ENCODE measurements at regions not wholly inside any gene's neighbourhood (a gene's known extent, or its start where the extent isn't known, plus 50 kb on each side); places are given as distances from the start of the nearest gene placed in this dataset.
"Not testable (repeated sequence)": the region's sequence is repeated elsewhere in the genome, so short reads cannot be mapped to it uniquely, and the experiment has no call there.

DNA sequence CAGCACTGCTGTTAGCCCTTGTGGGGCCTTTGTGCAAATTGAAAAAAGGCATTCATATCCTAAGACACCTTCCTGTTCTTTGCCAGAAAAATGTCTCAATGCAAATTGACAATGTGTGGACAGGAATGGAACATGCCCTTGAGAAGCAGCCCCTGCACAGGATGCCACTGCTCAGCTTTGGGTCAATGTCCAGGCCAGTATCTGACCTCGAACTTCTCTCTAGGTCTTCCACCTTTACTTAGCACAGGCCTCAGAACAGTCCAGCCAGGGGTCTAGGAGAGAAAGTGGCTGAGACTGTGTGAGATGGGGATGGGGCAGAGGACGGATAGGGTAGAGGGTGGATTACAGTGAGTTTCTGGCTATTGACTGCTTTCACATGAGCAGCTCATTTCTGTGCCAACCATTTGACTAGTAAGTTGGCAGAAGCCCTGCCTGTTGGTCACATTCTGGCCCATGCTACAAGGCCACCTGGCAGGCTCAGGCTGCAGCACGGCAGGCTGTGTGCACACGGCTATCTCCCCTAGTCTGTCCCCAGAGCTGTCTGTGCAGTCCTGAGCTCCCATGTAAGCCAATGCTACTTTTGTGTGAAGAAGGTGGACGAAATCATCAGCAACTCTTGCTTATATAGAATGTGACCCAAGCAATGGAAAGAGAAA, 254.5 kb upstream of the PLGLB1 start:
- DNase-seq, result not testable (repeated sequence)

DNA sequence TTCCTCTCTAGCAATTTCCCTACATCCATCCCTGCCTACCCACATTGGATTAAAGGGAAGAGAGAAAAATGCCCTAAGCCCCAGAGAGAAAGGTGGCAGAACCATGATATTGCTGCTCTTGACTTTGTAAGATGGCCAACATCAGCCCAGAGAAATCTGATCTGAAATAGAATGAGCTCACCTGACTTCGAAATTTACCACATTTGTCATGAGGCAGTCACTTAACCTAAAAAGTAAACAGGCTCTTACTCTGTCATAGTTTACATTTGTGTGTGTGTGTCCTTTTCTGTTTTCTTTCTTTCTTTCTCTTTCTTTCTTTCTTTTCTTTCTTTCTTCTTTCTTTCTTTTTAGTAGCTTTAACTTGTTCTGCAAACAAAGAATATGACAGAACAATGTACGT, 255.0 kb upstream of the PLGLB1 start:
- not testable (repeated sequence) for DNase-seq

DNA sequence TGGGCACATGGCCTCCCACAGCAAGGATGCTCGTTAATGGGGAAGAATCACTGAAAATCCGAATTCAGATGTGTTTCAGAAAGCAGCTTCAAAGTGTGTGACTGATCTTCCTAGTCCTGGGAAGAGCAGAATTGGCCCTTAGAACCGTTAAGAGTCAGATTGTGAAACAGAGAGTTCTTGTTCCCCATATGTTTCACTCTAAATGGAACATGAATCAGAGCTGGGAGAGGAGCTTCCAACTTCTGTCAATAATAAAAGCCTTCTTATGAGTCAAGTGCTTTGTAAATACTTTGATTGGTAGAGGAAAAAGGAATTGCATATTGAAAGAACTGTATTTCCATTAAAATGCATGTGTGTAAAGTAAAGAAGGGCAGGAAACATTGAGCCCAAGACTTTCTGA, 256.1 kb upstream of the PLGLB1 start:
- DNase-seq, result not testable (repeated sequence)

DNA sequence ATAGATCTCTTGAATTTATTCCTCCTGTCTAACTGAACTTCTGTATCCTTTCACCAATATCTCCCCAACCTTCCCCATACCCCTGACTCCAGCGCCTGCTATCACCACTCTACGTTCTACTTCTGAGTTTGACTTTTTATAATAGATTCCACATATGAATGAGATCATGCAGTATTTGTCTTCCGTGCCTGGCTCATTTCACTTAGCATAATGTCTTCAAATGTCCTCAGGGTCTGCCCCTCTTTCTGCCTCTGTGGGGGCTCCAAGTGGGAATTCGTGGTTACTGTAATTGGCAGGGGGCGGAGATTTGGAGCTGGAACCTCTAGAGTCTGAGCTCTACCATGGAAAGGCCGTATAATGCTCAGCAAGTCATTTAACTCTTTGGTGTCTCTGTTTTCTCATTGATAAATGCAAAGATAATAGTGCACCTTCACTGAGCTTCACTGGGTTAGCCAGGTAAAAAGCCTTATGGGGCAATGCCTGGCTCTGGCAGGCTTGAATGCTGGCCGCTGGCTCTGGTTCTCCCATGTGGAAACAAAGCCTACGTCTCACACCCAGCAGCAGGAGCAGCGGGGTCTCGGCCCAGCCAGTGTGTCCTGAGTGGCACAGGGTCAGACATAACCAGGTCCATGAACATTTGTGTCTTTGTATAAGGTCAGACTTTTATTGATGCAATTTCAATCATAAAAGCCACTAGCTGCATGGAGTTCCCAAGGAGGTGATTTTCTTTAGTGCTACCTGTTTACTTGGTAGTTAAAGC, 259.1 kb upstream of the PLGLB1 start:
- DNase-seq, result not testable (repeated sequence)

DNA sequence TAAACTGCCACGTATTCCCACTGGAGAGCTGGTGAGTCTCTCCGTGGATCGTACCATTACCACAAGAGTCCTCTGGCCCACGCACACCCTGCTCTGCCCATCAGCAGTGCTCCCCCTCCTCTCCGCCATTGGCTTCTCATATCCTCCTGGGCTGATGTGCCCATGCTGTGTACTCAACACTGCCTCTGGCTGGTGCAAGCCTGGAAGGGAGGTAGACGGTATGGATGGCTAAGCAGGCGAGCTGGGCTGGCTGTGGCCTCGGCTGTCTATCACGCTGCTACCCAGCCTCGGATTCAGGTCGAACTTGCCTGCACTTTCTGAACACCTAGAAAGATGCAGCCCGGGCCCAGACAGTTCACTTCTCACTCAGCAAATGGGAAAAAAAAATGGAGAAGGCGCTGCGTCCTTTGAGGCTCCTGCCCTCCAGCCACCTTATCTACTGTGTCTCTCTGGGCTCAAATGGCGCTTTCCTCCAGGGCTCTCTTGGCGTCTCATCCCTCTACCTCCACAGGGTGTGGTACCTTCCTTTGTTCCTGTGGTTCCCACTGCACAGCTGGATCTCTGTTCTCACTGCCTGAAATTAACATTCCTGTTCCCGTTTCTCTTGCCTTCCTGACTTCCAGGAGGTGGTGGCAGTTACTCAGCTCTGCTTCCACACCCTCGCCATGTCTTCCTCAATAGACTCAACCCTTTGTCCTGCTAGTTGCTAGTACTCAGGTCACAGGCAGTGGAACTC, 262.3 kb upstream of the PLGLB1 start:
- DNase-seq, result not testable (repeated sequence)

DNA sequence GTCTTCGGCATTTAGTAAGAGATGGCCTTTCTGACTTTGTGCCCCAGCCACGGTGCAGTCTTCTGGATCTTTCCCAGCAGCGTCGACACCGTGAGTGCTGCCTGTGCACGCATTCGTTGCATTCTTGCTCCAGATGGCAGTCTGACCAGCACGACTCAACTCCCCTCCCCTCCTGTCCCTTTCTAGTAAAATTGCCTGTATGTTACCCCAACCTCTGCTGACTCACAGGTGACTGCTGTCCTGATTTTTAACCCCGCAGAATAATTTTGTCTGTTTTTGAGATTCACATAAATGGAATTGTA, 262.8 kb upstream of the PLGLB1 start:
- not testable (repeated sequence) for DNase-seq

DNA sequence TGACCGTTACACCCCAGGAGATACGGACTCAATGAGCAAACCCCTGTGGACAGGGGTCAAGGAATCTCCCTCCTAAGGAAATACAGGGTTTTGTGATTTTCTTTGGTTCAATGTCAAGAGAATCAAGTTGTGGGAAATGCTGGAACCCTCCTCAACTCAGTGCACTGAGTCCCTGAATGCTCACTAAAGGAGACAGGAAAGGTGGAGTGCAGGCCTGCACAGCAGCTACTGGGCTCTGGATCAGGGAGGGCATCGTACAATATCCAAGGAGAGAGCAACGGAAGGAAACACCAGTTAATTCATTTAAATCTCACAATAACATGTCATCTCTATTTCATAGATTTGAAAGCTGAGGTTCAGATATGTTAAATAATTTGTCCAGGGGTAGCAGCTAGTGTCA, 263.5 kb upstream of the PLGLB1 start:
- not testable (repeated sequence) for DNase-seq

DNA sequence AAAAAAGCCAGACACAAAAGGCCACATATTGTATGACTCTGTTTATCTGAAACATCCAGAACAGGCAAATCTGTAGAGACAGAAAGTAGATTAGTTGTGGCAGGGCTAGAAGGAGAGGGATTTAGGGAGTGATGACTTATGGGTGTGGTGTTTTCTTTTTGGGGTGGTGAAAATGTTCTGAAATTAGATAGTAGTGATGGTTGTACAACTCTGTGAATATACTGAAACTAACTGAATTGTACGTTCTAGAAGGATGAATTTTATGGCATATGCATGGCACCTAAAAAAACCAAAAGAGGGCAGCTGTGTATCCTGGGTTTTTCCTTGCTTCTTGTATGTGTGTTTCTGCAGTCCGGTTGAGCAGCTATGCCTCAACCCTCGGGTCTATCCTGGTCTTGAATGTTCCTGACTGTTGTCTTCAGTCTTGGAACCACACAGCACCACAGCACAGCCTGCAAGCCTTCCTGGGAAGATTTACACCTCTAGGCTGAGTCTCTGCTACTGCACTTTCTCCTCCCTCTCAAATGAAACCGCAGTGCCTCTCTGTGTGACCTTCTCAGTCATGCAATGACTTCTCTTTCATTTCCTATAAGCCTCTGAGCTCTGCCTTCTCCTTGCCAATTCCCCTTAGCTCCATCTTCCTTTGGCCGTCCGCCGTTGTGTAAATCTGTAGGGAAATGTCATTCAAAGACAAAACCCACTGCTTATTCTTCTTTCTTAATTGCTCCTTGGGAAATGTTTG, 269.1 kb upstream of the PLGLB1 start:
- not testable (repeated sequence) for DNase-seq

DNA sequence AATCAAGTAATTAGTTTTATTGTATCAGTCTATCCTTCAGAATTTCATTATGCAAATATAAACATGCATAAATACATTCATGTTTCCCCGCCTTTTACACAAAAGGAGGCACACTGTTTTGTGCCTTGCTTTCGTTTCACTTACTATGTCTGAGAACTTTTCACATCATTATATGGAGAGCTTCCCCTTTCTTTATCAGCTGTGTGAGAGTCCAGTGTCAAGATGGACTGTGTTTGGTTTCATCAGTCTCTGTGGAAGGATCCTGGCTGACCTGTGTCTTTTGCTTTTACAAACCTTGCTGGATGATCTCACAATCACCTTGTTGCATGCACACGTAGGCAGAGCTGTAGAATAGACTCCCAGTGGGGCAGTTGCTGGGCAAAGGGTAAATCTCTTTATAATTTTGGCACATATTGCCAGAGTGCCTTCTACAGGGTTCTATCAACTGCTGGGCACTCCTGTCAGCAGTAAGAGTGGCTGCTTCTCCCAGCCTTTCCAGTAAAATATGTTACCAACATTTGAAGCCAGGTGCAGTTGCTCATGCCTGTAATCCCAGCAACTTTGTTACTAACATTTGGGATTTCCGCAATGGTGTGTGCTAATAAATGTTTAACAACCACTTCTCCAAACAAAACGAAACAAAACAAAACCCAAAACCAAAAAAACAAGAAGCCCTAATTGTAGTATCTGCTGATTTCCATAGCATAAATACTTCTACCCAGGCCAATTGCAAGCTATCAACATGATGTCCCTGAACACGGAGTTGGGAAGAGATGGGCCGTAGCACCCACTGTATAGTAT, 270.0 kb upstream of the PLGLB1 start:
- not testable (repeated sequence) for DNase-seq

DNA sequence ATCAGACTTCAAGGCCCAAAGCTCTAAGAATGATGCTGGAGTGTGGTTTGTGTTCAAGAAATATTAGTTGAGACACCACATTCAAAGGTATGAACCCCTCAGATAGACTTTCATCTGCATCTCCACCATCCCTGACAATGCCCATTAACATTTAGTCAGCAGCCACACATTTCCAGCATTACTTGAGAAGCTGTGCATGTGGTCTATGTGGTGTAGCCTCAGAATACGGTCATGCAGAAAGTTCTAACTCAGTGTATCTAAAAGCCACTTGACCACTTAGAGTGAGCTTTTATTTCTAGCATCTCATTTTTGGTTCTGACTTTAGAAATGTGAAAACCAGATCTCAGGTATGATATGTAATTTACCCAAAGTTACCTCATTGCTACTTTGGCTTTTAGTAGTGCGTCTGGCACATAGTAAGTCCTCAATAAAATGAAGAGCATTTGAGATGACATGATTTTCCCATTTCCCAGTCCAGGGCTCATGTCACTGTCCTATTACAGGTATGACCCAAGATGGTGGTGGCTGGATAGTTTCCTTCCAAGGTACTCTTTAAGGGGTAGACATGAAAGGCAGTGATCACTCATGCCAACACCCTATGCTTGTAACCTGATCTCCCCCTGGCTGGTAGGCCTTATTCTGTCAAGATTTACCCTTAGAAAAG, 272.4 kb upstream of the PLGLB1 start:
- not testable (repeated sequence) for DNase-seq

DNA sequence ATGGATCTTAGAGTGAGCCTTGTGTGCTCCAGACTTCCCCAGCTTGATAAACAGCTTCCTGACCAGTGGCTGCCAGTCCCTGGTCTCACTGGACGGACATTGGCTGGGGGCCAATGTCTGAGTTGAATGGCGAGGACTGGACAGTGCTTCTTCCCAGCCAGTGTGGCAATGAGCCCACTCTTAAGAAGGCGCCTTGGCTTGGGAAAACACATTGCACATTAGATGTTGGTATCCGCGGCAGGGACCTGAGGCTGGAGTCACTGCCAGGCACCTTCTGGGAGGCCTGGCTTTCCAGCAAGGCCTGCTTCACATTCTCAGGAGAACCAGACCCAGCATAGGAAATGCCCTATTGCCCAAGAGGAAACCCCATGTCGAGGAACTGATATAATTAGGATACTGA, 273.5 kb upstream of the PLGLB1 start:
- DNase-seq, result not testable (repeated sequence)

DNA sequence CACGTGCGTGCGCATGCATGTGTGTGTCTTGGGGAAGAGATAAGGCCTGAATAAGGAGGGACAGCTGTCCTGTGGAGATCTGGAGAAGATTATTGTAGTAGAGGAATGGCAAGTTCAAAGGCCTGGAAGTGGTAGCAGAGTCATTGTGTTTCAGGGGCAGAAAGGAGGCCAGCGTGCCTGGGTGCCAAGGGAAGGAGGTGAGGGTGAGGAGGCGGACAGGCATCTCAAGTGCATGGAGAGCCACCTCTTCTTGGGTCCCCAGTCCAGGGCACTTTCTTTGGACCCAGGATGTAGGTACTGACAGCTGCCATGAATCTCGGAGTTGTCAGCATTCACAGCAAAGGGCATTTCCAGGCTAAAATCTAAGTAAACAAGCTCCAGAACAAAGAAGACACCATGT, 279.7 kb upstream of the PLGLB1 start:
- DNase-seq, result not testable (repeated sequence)

DNA sequence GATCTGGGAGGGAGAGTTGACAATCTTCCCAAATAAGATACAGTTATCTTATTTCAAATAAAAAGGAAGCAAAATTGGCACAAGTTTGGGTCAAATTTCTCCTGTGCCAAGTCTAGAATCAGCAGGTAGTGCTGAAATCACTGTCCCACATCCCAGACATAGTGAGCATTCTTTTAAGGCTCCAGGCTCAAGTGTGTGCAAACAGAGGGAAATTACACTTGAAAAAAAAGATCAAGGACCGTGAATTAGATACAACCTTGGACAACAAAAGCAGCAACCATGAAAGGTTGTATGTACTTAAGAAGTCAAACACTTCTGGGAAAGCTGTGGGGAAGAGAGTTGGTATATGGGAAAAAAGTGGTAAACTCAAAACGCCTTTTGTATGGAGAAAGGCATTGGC, 280.2 kb upstream of the PLGLB1 start:
- not testable (repeated sequence) for DNase-seq

DNA sequence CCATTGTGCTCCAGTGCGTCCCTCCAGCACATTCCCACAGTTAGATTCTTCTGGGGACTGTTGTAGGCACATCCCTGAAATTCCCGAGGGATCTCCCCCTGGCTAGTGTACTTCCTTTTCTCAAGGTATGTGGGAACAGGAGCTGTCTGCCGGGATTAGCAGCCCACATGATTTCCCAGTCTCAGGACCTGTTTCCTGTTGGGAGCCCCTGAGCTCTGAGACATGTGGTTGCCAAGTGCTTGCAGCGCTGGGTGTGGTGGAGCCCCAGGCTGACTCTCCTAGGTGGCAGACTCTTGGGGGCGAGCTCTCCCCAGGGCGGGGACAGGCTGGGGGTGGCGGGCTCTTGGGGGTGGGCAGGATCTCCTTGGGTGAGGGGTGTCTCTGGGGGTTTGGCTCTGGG, 287.0 kb upstream of the PLGLB1 start:
- DNase-seq, result not testable (repeated sequence)

DNA sequence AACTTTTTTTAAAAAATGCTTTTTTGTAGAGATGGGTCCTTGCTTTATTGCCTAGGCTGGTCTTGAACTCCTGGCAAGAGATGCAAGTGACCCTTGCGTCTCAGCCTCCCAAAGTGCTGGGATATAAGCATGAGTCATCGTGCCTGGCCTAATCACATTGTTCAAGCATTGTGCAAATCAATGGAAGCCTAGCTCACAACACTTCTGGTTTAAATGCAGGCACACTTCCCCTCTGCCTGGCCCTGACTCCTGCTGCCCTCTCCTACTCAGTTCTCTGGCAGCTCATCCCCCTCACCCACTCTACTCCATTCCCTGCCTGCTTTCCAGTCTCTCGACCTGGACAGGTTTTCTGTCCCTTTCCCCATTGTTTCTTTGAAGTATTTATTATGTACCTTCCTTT, 288.1 kb upstream of the PLGLB1 start:
- DNase-seq, result not testable (repeated sequence)

DNA sequence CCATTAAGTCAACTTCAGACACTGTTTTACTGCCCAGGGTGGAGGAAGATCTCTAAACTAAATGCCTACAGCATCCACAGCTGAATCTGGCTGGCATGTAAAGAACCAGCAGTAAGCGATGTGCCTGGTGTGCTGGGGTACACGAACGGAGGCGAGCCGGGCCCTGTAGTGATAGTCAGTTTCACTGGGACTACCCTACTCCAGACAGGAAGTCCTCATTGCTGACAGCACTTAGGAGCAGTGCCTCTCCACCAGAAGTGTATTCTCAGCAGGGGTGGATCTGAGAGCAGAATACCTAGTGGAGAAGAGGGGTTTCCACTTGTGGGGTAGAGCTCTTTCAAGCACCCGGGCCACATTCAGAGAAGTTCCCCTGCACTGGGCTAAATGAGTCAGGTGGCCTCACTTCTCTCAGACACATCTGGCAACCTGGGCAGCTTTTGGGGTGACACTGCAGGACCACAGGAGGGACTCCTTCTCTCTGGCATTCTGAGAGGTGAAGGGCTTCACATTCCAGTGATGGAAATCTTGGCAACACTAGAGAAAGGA, 290.3 kb upstream of the PLGLB1 start:
- not testable (repeated sequence) for DNase-seq

DNA sequence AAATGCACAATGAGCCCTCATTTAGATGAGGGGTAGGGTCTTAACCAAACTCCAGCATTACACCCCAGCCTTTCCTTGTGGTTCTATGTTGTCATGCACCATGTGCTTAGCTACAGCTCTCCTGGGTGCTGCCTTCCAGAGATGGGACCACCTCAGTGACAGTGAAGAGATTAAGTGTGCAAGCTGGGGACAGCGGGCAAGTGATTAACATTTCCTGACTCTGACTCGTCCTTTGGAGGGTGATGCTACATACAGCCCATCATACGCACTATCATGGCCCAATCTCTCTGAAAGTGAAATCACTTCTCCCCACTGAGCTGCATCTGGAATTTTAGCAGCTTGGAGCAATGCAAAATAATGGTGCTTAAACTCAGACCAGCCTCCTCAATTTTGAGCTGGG, 293.0 kb upstream of the PLGLB1 start:
- not testable (repeated sequence) for DNase-seq

DNA sequence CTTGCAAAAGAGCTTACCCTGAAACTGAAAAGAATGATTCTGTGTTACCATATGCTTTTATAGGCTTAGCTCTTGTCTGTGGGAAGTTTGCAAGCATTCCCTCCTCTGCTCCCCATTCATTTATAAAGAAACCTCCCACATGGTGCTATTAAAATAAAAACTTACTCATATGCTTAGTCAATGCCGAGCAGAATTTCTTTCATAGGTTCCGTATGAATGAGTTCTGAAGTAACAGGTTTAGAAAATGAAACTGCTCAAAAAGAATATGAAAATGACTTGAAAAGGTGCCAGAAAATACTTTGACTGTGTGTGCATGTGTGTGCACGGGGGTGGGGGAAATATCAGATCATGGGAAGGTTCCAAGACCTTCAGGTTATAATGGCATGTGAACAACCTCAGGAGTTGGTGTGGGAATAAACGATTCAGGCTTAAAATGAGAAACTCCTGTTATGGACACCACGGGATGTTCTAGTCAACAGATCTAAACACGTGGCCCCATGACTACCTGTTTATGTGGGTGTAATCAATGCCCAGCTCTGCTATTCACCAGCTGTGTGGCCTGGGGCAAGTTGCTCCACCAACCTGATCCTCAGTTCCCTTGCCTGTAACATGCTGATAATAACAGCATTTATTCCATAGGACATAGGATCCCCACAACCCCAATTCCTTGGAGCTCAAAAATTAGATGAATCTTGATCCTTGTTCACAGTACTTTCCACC, 293.7 kb upstream of the PLGLB1 start:
- DNase-seq, result not testable (repeated sequence)

DNA sequence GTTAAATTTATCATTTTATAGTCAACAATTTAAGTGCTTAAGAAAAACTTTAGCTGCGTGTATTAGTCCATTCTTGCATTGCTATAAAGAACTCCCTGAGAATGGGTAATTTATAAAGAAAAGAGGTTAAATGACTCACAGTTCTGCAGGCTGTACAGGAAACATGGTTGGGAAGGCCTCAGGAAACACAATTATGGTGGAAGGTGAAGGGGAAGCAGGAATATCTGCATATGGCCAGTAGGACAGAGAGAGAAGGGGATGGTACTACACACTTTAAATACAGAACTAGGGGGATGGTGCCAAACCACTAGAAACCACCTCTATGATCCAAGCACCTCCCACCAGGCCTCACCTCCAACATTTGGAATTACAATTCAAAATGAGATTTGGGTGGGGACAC, 295.5 kb upstream of the PLGLB1 start:
- not testable (repeated sequence) for DNase-seq

DNA sequence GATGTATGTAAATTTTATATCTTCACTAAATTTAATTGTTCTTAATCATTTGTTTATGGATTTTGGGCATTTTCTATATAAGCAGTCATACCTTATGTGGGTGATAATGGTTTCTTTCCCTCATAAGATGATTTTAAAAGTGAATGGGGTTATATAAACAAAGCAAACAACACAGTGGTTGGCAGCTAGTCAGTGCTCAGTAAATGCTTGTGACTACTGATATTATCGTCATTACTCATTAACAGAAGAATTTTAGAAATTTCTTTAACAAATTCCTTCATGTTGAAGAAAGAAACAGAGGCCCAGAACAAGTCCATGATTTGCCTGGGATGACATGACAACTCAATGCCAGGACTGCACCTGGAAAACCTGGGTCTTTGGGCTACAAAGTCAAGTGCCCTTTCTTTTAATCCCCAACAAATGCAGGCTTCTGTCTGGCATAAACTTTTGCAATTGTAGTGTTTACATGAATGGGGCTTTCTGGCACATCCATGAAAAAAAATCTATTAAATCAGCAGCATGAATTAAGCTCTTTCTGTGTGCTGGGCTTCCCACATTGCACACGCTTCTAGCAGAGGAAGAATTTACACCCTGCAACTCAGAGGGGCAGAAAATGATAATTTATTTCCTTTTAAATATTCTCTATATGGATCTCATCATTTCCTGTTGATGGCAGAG, 297.3 kb upstream of the PLGLB1 start:
- not testable (repeated sequence) for DNase-seq

Data from activated CD8-positive, alpha-beta memory T cell treated with anti-CD3 and anti-CD28 coated beads, Interleukin-2, amount 50 U/mL, for 48 hours (primary cell).